ENCODE measurements at regions not wholly inside any gene's neighbourhood (a gene's known extent, or its start where the extent isn't known, plus 50 kb on each side); places are given as distances from the start of the nearest gene placed in this dataset.

GRCh38 chr7:108920490-108920889, 350.8 kb downstream of the DNAJB9 start:
- no peak for TF ChIP-seq CTCF (IDR thresholded peaks at IDR 0.05)

GRCh38 chr7:108947526-108947925, 377.9 kb downstream of the DNAJB9 start:
- TF ChIP-seq CTCF (IDR thresholded peaks at IDR 0.05) = no peak

- TF ChIP-seq CTCF (IDR thresholded peaks at IDR 0.05) = no peak
Observed at GRCh38 chr7:108972004-108972403, 402.3 kb downstream of the DNAJB9 start.

- peak; percentile 65 for TF ChIP-seq CTCF (IDR thresholded peaks at IDR 0.05)
Observed at GRCh38 chr7:108973075-108973474, 403.4 kb downstream of the DNAJB9 start.

GRCh38 chr7:108974641-108975040, 405.0 kb downstream of the DNAJB9 start:
- no peak for TF ChIP-seq CTCF (IDR thresholded peaks at IDR 0.05)

GRCh38 chr7:108985037-108985436, 415.4 kb downstream of the DNAJB9 start:
- TF ChIP-seq CTCF (IDR thresholded peaks at IDR 0.05) = no peak

- TF ChIP-seq CTCF (IDR thresholded peaks at IDR 0.05) = no peak
Observed at GRCh38 chr7:108989319-108989718, 419.6 kb downstream of the DNAJB9 start.

- TF ChIP-seq CTCF (IDR thresholded peaks at IDR 0.05) = no peak
Observed at GRCh38 chr7:108997480-108997879, 427.8 kb downstream of the DNAJB9 start.

Data from LNCAP (cell line).